Keratinocyte (primary cell): ENCODE measurements at regions not wholly inside any gene's neighbourhood (a gene's known extent, or its start where the extent isn't known, plus 50 kb on each side); places are given as distances from the start of the nearest gene placed in this dataset.

Experiments
- DNase-seq: peaks from one replicate; pipeline ENCODE4 v3.0.0-alpha.2; 2011; ENCODE audit warnings: low read depth, missing footprints, low spot score
- FAIRE-seq: peaks from 2 replicates; lab custom pipeline; 2011; peaks lifted over from hg19 to GRCh38; lab: Jason Lieb, UNC
- H2AFZ ChIP-seq: 2 replicates; pipeline ENCODE4 v1.6.0; 2012; ENCODE audit warnings: low read length, control low read depth, inconsistent platforms; ENCODE audit not compliant: control insufficient read depth
- H3K27ac ChIP-seq: 2 replicates; pipeline ENCODE4 v1.5.1; 2011; ENCODE audit warnings: low read length; ENCODE audit not compliant: control insufficient read depth, insufficient read depth
- H3K27me3 ChIP-seq: 3 replicates; pipeline ENCODE4 v1.6.0; 2011; ENCODE audit warnings: low read length; ENCODE audit not compliant: control insufficient read depth, insufficient read depth; ENCODE audit errors: extremely low read depth
- H3K36me3 ChIP-seq, 2 experiments: 2 replicates in 1 of 2; 3 replicates in 1 of 2; pipeline ENCODE4 v1.5.1; 2011; ENCODE audit warnings: low read length in 2 of 2, mild to moderate bottlenecking in 1 of 2; ENCODE audit not compliant: control insufficient read depth in 2 of 2, insufficient read depth in 2 of 2; ENCODE audit errors: extremely low read depth in 1 of 2
- H3K4me1 ChIP-seq: 3 replicates; pipeline ENCODE4 v1.5.1; 2011; ENCODE audit warnings: low read length; ENCODE audit not compliant: control insufficient read depth, insufficient read depth; ENCODE audit errors: extremely low read depth
- H3K4me2 ChIP-seq: 3 replicates; pipeline ENCODE4 v1.6.0; 2011; ENCODE audit warnings: low read depth, low read length; ENCODE audit not compliant: control insufficient read depth, insufficient read depth; ENCODE audit errors: extremely low read depth
- H3K4me3 ChIP-seq, 3 experiments: fragments of 200-600 bp in 1 of 3; sonication (generic) in 1 of 3; 2 replicates in 2 of 3; 3 replicates in 1 of 3; pipeline ENCODE4 v1.5.1; 2011 to 2016; ENCODE audit warnings: low read length in 3 of 3, mild to moderate bottlenecking in 3 of 3, control low read depth in 2 of 3, inconsistent platforms in 1 of 3, low read depth in 1 of 3, mixed read lengths in 1 of 3, mixed run types in 1 of 3, moderate library complexity in 1 of 3; ENCODE audit not compliant: control insufficient read depth in 2 of 3, insufficient read depth in 2 of 3; ENCODE audit errors: extremely low read depth in 1 of 3
- H3K79me2 ChIP-seq: 2 replicates; pipeline ENCODE4 v1.6.0; 2012; ENCODE audit warnings: low read length; ENCODE audit not compliant: control insufficient read depth, insufficient read depth
- H3K9ac ChIP-seq: 3 replicates; pipeline ENCODE4 v1.6.0; 2011; ENCODE audit warnings: low read length; ENCODE audit not compliant: control insufficient read depth, insufficient read depth; ENCODE audit errors: extremely low read depth
- H3K9me1 ChIP-seq: 3 replicates; pipeline ENCODE4 v1.6.0; 2011; ENCODE audit warnings: low read length; ENCODE audit not compliant: control insufficient read depth, insufficient read depth; ENCODE audit errors: extremely low read depth
- H3K9me3 ChIP-seq: 2 replicates; pipeline ENCODE4 v1.5.1; 2012; ENCODE audit warnings: low read depth, low read length; ENCODE audit not compliant: control insufficient read depth
- H4K20me1 ChIP-seq: 3 replicates; pipeline ENCODE4 v1.6.0; 2011; ENCODE audit warnings: low read length; ENCODE audit not compliant: control insufficient read depth, insufficient read depth; ENCODE audit errors: extremely low read depth
- CTCF ChIP-seq, 3 experiments: IDR thresholded peaks in 1 of 3; conservative IDR thresholded peaks in 1 of 3; optimal IDR thresholded peaks in 1 of 3; 2 replicates in 2 of 3; 3 replicates in 1 of 3; pipeline versions ENCODE3 to v1.5.1; 2011; ENCODE audit warnings: low read length in 3 of 3, mild to moderate bottlenecking in 3 of 3, moderate library complexity in 2 of 3, control low read depth in 1 of 3, inconsistent platforms in 1 of 3; ENCODE audit not compliant: insufficient read depth in 2 of 3; ENCODE audit errors: extremely low read depth in 1 of 3
- EZH2 ChIP-seq: IDR thresholded peaks from one replicate; pipeline ENCODE4 v1.6.1; 2012; ENCODE audit warnings: inconsistent platforms, mild to moderate bottlenecking, low read length, moderate library complexity
- dilution Hi-C: fragments of 300-500 bp; cut with MboI; formaldehyde crosslinking; loops from one replicate; pipeline ENCODE4 v1.7.0; 2020; ENCODE audit warnings: low sequenced_read_pairs; ENCODE audit not compliant: extremely low pct_ligation_motif_present

- Histone ChIP-seq H3K79me2 (no peaks in the 10 kb centered on the region), H3K4me1 (no peaks in the 10 kb centered on the region), H2AFZ (no peak overlapping the region), H4K20me1 (no peaks in the 10 kb centered on the region), H3K9me1 (no peaks in the 10 kb centered on the region), H3K9ac (no peak overlapping the region), H3K4me3 (no peak overlapping the region), H3K4me2 (no peak overlapping the region), H3K27me3 (no peaks in the 10 kb centered on the region), H3K9me3 (peaks cover 11% of the 10 kb centered on the region), H3K36me3 (no peaks in the 10 kb centered on the region), H3K27ac (no peak overlapping the region)
- dilution Hi-C loops: no loop called here
- TF ChIP-seq CTCF (optimal IDR thresholded peaks at IDR 0.05 in 1 of 3, IDR thresholded peaks at IDR 0.05 in 1 of 3, conservative IDR thresholded peaks at IDR 0.05 in 1 of 3; ENCODE audit: extremely low read depth in 1 of 3, insufficient read depth in 2 of 3, low read length in 3 of 3) (no peak), EZH2 (no peak)
- FAIRE-seq (no peak), DNase-seq (no peak)
Observed at GRCh38 chr22:49514211-49514610, 313.5 kb downstream of the BRD1 start.

GRCh38 chr22:49513358-49513851 is 314.3 kb downstream of the BRD1 start:
- Histone ChIP-seq H3K4me1 (no peaks in the 10 kb centered on the region), H3K27ac (no peak overlapping the region), H3K4me3 (no peak overlapping the region), H3K9me3 (peaks cover 11% of the 10 kb centered on the region), H3K79me2 (no peaks in the 10 kb centered on the region), H3K4me2 (no peak overlapping the region), H3K27me3 (no peaks in the 10 kb centered on the region), H4K20me1 (no peaks in the 10 kb centered on the region), H3K9me1 (no peaks in the 10 kb centered on the region), H3K9ac (no peak overlapping the region), H2AFZ (no peak overlapping the region), H3K36me3 (no peaks in the 10 kb centered on the region)
- DNase-seq: no peak
- no peak for FAIRE-seq
- dilution Hi-C loops: no loop called here
- TF ChIP-seq CTCF (optimal IDR thresholded peaks at IDR 0.05 in 1 of 3, IDR thresholded peaks at IDR 0.05 in 1 of 3, conservative IDR thresholded peaks at IDR 0.05 in 1 of 3; ENCODE audit: extremely low read depth in 1 of 3, insufficient read depth in 2 of 3, low read length in 3 of 3): no peak
- TF ChIP-seq EZH2: no peak
